ENCODE measurements at regions not wholly inside any gene's neighbourhood (a gene's known extent, or its start where the extent isn't known, plus 50 kb on each side); places are given as distances from the start of the nearest gene placed in this dataset.

GRCh38 chr18:78418379-78418778 lies 561.2 kb upstream of the SALL3 start:
- TF ChIP-seq CTCF (IDR thresholded peaks at IDR 0.05) = no peak
- no peak for TF ChIP-seq EP300 (IDR thresholded peaks at IDR 0.05)
- no peak for TF ChIP-seq POLR2A (IDR thresholded peaks at IDR 0.05)
- TF ChIP-seq POLR2AphosphoS5 (IDR thresholded peaks at IDR 0.05) = no peak

Data from sigmoid colon (tissue), 4 donors.